IMR-90 (cell line): ENCODE measurements at regions not wholly inside any gene's neighbourhood (a gene's known extent, or its start where the extent isn't known, plus 50 kb on each side); places are given as distances from the start of the nearest gene placed in this dataset.
"Not testable (repeated sequence)": the region's sequence is repeated elsewhere in the genome, so short reads cannot be mapped to it uniquely, and the experiment has no call there.

Source experiments
- ATAC-seq: fragments of 200-7000 bp; cut with Tn5 transposase; 2 replicates; pipeline ENCODE4 v1.9.1; 2020; ENCODE audit warnings: low read depth, mild to moderate bottlenecking, moderate library complexity
- BruUV-seq: library from RNA; stranded (reverse); fragments of 400-500 nt; replicated peaks from 2 replicates; lab custom pipeline; 2021; lab: Mats Ljungman, UMichigan
- CTCF ChIA-PET: fragments of 300-600 bp; formaldehyde crosslinking; extraction: SDS; loops from one replicate; lab custom pipeline; 2021; ENCODE audit warnings: antibody characterized with exemption; lab: Yijun Ruan, JAX
- POLR2A ChIA-PET: fragments of 300-600 bp; sonication (Branson Sonifier 250); formaldehyde crosslinking; loops from one replicate; lab custom pipeline; 2022; ENCODE audit warnings: antibody characterized with exemption; ENCODE audit not compliant: unreplicated experiment; lab: Charles Lee
- DNase-seq: peaks from one replicate; pipeline ENCODE4 v3.0.0; 2013
- H2AFZ ChIP-seq: replicated peaks from 2 replicates; pipeline ENCODE3; 2013; ENCODE audit warnings: low read length, mild to moderate bottlenecking; ENCODE audit not compliant: poor library complexity
- H2AK5ac ChIP-seq: 2 replicates; pipeline ENCODE4 v1.6.1; 2013; ENCODE audit warnings: low read depth, low read length, inconsistent platforms
- H2AK9ac ChIP-seq: replicated peaks from 2 replicates; pipeline ENCODE3; 2013; ENCODE audit warnings: mild to moderate bottlenecking, low read depth, low read length, moderate library complexity; ENCODE audit not compliant: poor library complexity
- H2BK120ac ChIP-seq: 2 replicates; pipeline ENCODE4 v1.6.1; 2013; ENCODE audit warnings: low read depth, low read length, inconsistent platforms
- H2BK15ac ChIP-seq: 3 replicates; pipeline ENCODE4 v1.6.1; 2013; ENCODE audit warnings: low read depth, low read length, inconsistent platforms
- H2BK20ac ChIP-seq: 2 replicates; pipeline ENCODE4 v1.6.1; 2013; ENCODE audit warnings: low read depth, mild to moderate bottlenecking, inconsistent platforms, low read length, moderate library complexity
- H2BK5ac ChIP-seq: 2 replicates; pipeline ENCODE4 v1.6.1; 2013; ENCODE audit warnings: mild to moderate bottlenecking, low read depth, low read length, inconsistent platforms; ENCODE audit not compliant: poor library complexity, severe bottlenecking
- H3K14ac ChIP-seq: replicated peaks from 2 replicates; pipeline ENCODE4 v1.6.1; 2013; ENCODE audit warnings: low read depth, low read length, inconsistent platforms
- H3K18ac ChIP-seq: 2 replicates; pipeline ENCODE4 v1.6.1; 2013; ENCODE audit warnings: low read depth, low read length, control low read depth
- H3K23ac ChIP-seq: 2 replicates; pipeline ENCODE4 v1.6.1; 2013; ENCODE audit warnings: low read depth, low read length, inconsistent platforms
- H3K27ac ChIP-seq: 2 replicates; pipeline ENCODE4 v1.5.1; 2013; ENCODE audit warnings: mild to moderate bottlenecking, control low read depth, low read length; ENCODE audit not compliant: insufficient read depth
- H3K27me3 ChIP-seq: 2 replicates; pipeline ENCODE4 v1.6.1; 2013; ENCODE audit warnings: low read length; ENCODE audit not compliant: control insufficient read depth, insufficient read depth
- H3K36me3 ChIP-seq: 2 replicates; pipeline ENCODE4 v1.6.1; 2013; ENCODE audit warnings: low read length, mixed read lengths; ENCODE audit not compliant: control insufficient read depth, insufficient read depth
- H3K4ac ChIP-seq: 2 replicates; pipeline ENCODE4 v1.6.1; 2013; ENCODE audit warnings: low read depth, low read length, inconsistent platforms
- H3K4me1 ChIP-seq: 2 replicates; pipeline ENCODE4 v1.6.1; 2013; ENCODE audit warnings: low read length, mixed read lengths; ENCODE audit not compliant: control insufficient read depth, insufficient read depth
- H3K4me2 ChIP-seq: 2 replicates; pipeline ENCODE4 v1.6.1; 2013; ENCODE audit warnings: low read depth, mild to moderate bottlenecking, control low read depth, low read length, moderate library complexity
- H3K4me3 ChIP-seq: 2 replicates; pipeline ENCODE4 v1.5.1; 2013; ENCODE audit warnings: low read depth, mild to moderate bottlenecking, control low read depth, low read length, moderate library complexity; ENCODE audit not compliant: insufficient read depth
- H3K56ac ChIP-seq: 2 replicates; pipeline ENCODE4 v1.6.1; 2013; ENCODE audit warnings: low read length, inconsistent platforms; ENCODE audit not compliant: insufficient read depth; ENCODE audit errors: extremely low read depth
- H3K79me1 ChIP-seq, 2 experiments: 2 replicates each; pipeline ENCODE4 v1.6.1; 2013; ENCODE audit warnings: low read length in 2 of 2, inconsistent platforms in 1 of 2, low read depth in 1 of 2
- H3K9ac ChIP-seq: 2 replicates; pipeline ENCODE4 v1.6.1; 2013; ENCODE audit warnings: low read depth, low read length, control low read depth
- H3K9me1 ChIP-seq: 2 replicates; pipeline ENCODE4 v1.6.1; 2013; ENCODE audit warnings: low read length, inconsistent platforms; ENCODE audit not compliant: insufficient read depth
- H3K9me3 ChIP-seq: 2 replicates; pipeline ENCODE4 v1.6.1; 2013; ENCODE audit warnings: low read length; ENCODE audit not compliant: control insufficient read depth, insufficient read depth
- H4K20me1 ChIP-seq: 2 replicates; pipeline ENCODE4 v1.6.1; 2013; ENCODE audit warnings: low read length, inconsistent platforms; ENCODE audit not compliant: insufficient read depth
- H4K5ac ChIP-seq: 2 replicates; pipeline ENCODE4 v1.6.1; 2013; ENCODE audit warnings: mild to moderate bottlenecking, low read depth, low read length, control low read depth
- H4K8ac ChIP-seq, 2 experiments: 2 replicates each; pipeline ENCODE4 v1.6.1; 2013; ENCODE audit warnings: low read depth in 2 of 2, low read length in 2 of 2, control low read depth in 1 of 2, inconsistent platforms in 1 of 2
- H4K91ac ChIP-seq: 2 replicates; pipeline ENCODE4 v1.6.1; 2013; ENCODE audit warnings: low read depth, low read length, inconsistent platforms; ENCODE audit not compliant: insufficient read depth
- WGBS, 2 experiments: methylation state at CpG; one replicate each; pipeline versions ENCODE4 v1.1.5 to v1.1.7; 2013; ENCODE audit warnings: missing lambda C conversion rate in 2 of 2; ENCODE audit not compliant: insufficient read length in 1 of 2; ENCODE audit errors: extremely low coverage in 2 of 2; 5-methylcytosine and 5-hydroxymethylcytosine counted together
- dilution Hi-C: fragments of 300-500 bp; cut with HindIII; formaldehyde crosslinking; loops from one replicate; pipeline ENCODE4 v1.14.3; 2018; ENCODE audit warnings: low sequenced_read_pairs; ENCODE audit not compliant: unreplicated experiment
- in situ Hi-C: fragments of 300-500 bp; cut with MboI; formaldehyde crosslinking; loops from 3 replicates; pipeline ENCODE4 v1.14.3; 2019; ENCODE audit warnings: low sequenced_read_pairs, inconsistent platforms, mixed read lengths
- intact Hi-C: fragments of 100-400 bp; cut with micrococcal nuclease; formaldehyde crosslinking; loops from 2 replicates; pipeline ENCODE4 v1.10.0; 2022

DNA sequence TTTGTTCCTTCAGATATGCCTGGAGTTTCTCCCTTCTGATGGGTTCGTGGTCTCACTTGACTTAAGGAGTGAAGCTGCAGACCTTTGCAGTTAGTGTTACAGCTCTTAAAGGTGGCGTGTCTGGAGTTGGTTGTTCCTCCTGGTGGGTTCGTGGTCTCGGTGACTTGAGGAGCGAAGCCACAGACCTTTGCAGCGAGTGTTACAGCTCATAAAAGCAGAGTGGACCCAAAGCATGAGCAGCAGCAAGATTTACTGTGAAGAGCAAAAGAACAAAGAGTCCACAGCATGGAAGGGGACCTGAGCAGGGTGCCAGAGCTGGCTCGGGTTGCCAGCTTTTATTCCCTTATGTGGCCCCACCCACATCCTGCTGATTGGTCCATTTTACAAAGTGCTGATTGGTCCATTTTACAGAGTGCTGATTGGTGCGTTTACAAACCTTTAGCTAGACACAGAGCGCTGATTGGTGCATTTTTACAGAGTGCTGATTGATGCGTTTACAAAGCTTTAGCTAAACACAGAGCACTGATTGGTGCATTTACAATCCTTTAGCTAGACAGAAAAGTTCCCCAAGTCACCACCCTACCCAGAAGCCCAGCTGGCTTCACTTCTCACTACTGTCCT lies 134.8 kb downstream of the RGPD3 start:
- H2BK120ac ChIP-seq, H2AK5ac ChIP-seq, BruUV-seq, H3K4me3 ChIP-seq, H3K14ac ChIP-seq, H3K9me3 ChIP-seq, CTCF ChIA-PET, H3K79me1 ChIP-seq, H2BK5ac ChIP-seq, H3K4me1 ChIP-seq, H3K18ac ChIP-seq, H3K4me2 ChIP-seq, H4K20me1 ChIP-seq, H3K27ac ChIP-seq, H3K4ac ChIP-seq, H3K27me3 ChIP-seq, H2AFZ ChIP-seq, H3K9me1 ChIP-seq, H2BK15ac ChIP-seq, H4K8ac ChIP-seq, H3K23ac ChIP-seq, DNase-seq, H2BK20ac ChIP-seq, H4K91ac ChIP-seq, H3K36me3 ChIP-seq, H3K9ac ChIP-seq, POLR2A ChIA-PET, H2AK9ac ChIP-seq, ATAC-seq, in situ Hi-C loops, H4K5ac ChIP-seq, H3K56ac ChIP-seq, dilution Hi-C loops, intact Hi-C loops: not testable (repeated sequence)
- 71% methylated on average over 6 of the region's 10 CpGs; no CpG with 5 or more reads in 1 of the 2 experiments for WGBS, 2 experiments
